Neural cell (in vitro differentiated cells): ENCODE measurements at regions not wholly inside any gene's neighbourhood (a gene's known extent, or its start where the extent isn't known, plus 50 kb on each side); places are given as distances from the start of the nearest gene placed in this dataset.
"Not testable (repeated sequence)": the region's sequence is repeated elsewhere in the genome, so short reads cannot be mapped to it uniquely, and the experiment has no call there.

ENCODE experiments used
- H2AFZ ChIP-seq: fragments of 200-600, 300-800 bp; sonication (generic), shearing (Covaris generic); 2 replicates; pipeline ENCODE4 v1.6.0; 2014; ENCODE audit warnings: low read depth, mild to moderate bottlenecking, antibody characterized with exemption, low read length, moderate library complexity
- H3F3A ChIP-seq: fragments of 200-600 bp; shearing (Covaris generic); 2 replicates; pipeline ENCODE4 v1.6.1; 2016; ENCODE audit warnings: mild to moderate bottlenecking, moderate library complexity, mixed read lengths, antibody characterized with exemption, low read length; ENCODE audit not compliant: insufficient read depth, poor library complexity, severe bottlenecking
- H3K27ac ChIP-seq: fragments of 200-600, 300-800 bp; sonication (generic), shearing (Covaris generic); 2 replicates; pipeline ENCODE4 v1.5.1; 2014; ENCODE audit warnings: mild to moderate bottlenecking, low read length, moderate library complexity
- H3K27me3 ChIP-seq: fragments of 300-800, 200-600 bp; sonication (generic), shearing (Covaris generic); 2 replicates; pipeline ENCODE4 v1.6.0; 2014; ENCODE audit warnings: mild to moderate bottlenecking, low read depth, low read length, moderate library complexity; ENCODE audit not compliant: insufficient read depth
- H3K36me3 ChIP-seq: fragments of 300-800, 200-600 bp; sonication (generic), shearing (Covaris generic); 2 replicates; pipeline ENCODE4 v1.5.1; 2014; ENCODE audit warnings: mild to moderate bottlenecking, antibody characterized with exemption, low read length, moderate library complexity; ENCODE audit not compliant: insufficient read depth
- H3K4me2 ChIP-seq: fragments of 300-800, 200-600 bp; sonication (generic), shearing (Covaris generic); 2 replicates; pipeline ENCODE4 v1.6.0; 2014; ENCODE audit warnings: mild to moderate bottlenecking, low read length
- H3K4me3 ChIP-seq: fragments of 300-800, 200-600 bp; sonication (generic), shearing (Covaris generic); 2 replicates; pipeline ENCODE4 v1.5.1; 2014; ENCODE audit warnings: mild to moderate bottlenecking, low read length, moderate library complexity
- H3K79me2 ChIP-seq: fragments of 200-600 bp; shearing (Covaris generic); replicated peaks from 2 replicates; pipeline ENCODE4 v1.6.0; 2014; ENCODE audit warnings: mild to moderate bottlenecking, low read length, moderate library complexity; ENCODE audit not compliant: insufficient read depth
- H3K9ac ChIP-seq: fragments of 300-800, 200-600 bp; sonication (generic), shearing (Covaris generic); 2 replicates; pipeline ENCODE4 v1.6.1; 2016; ENCODE audit warnings: mild to moderate bottlenecking, low read length, mixed read lengths
- H3K9me2 ChIP-seq: fragments of 200-600 bp; shearing (Covaris generic); 2 replicates; pipeline ENCODE4 v1.6.1; 2016; ENCODE audit warnings: mild to moderate bottlenecking, low read length, mixed read lengths; ENCODE audit not compliant: insufficient read depth
- H3K9me3 ChIP-seq: fragments of 200-600, 300-800 bp; sonication (generic), shearing (Covaris generic); 2 replicates; pipeline ENCODE4 v1.6.1; 2016; ENCODE audit warnings: mild to moderate bottlenecking, mixed run types, low read length, moderate library complexity, mixed read lengths
- H4K20me1 ChIP-seq: fragments of 200-600 bp; shearing (Covaris generic); 2 replicates; pipeline ENCODE4 v1.6.1; 2016; ENCODE audit warnings: mild to moderate bottlenecking, mixed run types; ENCODE audit not compliant: insufficient read depth
- EP300 ChIP-seq: fragments of 450-650 bp; conservative IDR thresholded peaks from 2 replicates; pipeline ENCODE4 v1.6.1; 2014; ENCODE audit warnings: antibody characterized with exemption, mild to moderate bottlenecking, moderate library complexity; ENCODE audit not compliant: poor library complexity, severe bottlenecking
- EZH2 ChIP-seq: fragments of 200-600, 300-800 bp; shearing (Covaris generic), sonication (generic); IDR thresholded peaks from 2 replicates; pipeline ENCODE4 v1.6.1; 2014; ENCODE audit warnings: antibody characterized with exemption, low read length, borderline replicate concordance, mild to moderate bottlenecking; ENCODE audit not compliant: insufficient read depth, poor library complexity, severe bottlenecking
- MXI1 ChIP-seq: fragments of 450-650 bp; conservative IDR thresholded peaks from 2 replicates; pipeline ENCODE4 v1.6.1; 2014; ENCODE audit warnings: antibody characterized with exemption, mild to moderate bottlenecking; ENCODE audit not compliant: poor library complexity, severe bottlenecking
- POLR2AphosphoS5 ChIP-seq: IDR thresholded peaks from 2 replicates; pipeline ENCODE4 v1.6.1; 2012
- RAD21 ChIP-seq: fragments of 450-650 bp; conservative IDR thresholded peaks from 2 replicates; pipeline ENCODE4 v1.6.1; 2014; ENCODE audit warnings: antibody characterized with exemption, mild to moderate bottlenecking, moderate library complexity
- SMC3 ChIP-seq: fragments of 450-650 bp; conservative IDR thresholded peaks from 2 replicates; pipeline ENCODE4 v1.6.1; 2014; ENCODE audit warnings: antibody characterized with exemption, mild to moderate bottlenecking, moderate library complexity; ENCODE audit not compliant: poor library complexity
- TAF1 ChIP-seq: IDR thresholded peaks from 2 replicates; pipeline ENCODE4 v1.6.1; 2012; ENCODE audit warnings: low read depth
- TF ChIP-seq, protein P1 (sequence below): fragments of 450-650 bp; IDR thresholded peaks from 2 replicates; pipeline ENCODE4 v1.5.1; 2014; ENCODE audit warnings: antibody characterized with exemption, mild to moderate bottlenecking, moderate library complexity; ENCODE audit not compliant: poor library complexity, severe bottlenecking
- TF ChIP-seq, protein P2 (sequence below): IDR thresholded peaks from 2 replicates; pipeline ENCODE4 v1.6.1; 2012; ENCODE audit warnings: borderline replicate concordance

GRCh38 chr5:99169309-99169708 lies 240.5 kb upstream of the CHD1 start:
- Histone ChIP-seq H4K20me1 (no peaks in the 10 kb centered on the region), H3F3A (no peaks in the 10 kb centered on the region), H3K4me2 (no peak overlapping the region), H3K79me2 (no peaks in the 10 kb centered on the region), H3K4me3 (no peak overlapping the region), H3K9ac (no peak overlapping the region), H3K9me3 (no peaks in the 10 kb centered on the region), H3K27me3 (no peaks in the 10 kb centered on the region), H3K27ac (no peak overlapping the region), H3K36me3 (no peaks in the 10 kb centered on the region), H2AFZ (no peak overlapping the region), H3K9me2 (no peaks in the 10 kb centered on the region)
- TF ChIP-seq MXI1: no peak
- no peak for TF ChIP-seq POLR2AphosphoS5
- TF ChIP-seq EZH2: no peak
- TF ChIP-seq, protein P1, sequence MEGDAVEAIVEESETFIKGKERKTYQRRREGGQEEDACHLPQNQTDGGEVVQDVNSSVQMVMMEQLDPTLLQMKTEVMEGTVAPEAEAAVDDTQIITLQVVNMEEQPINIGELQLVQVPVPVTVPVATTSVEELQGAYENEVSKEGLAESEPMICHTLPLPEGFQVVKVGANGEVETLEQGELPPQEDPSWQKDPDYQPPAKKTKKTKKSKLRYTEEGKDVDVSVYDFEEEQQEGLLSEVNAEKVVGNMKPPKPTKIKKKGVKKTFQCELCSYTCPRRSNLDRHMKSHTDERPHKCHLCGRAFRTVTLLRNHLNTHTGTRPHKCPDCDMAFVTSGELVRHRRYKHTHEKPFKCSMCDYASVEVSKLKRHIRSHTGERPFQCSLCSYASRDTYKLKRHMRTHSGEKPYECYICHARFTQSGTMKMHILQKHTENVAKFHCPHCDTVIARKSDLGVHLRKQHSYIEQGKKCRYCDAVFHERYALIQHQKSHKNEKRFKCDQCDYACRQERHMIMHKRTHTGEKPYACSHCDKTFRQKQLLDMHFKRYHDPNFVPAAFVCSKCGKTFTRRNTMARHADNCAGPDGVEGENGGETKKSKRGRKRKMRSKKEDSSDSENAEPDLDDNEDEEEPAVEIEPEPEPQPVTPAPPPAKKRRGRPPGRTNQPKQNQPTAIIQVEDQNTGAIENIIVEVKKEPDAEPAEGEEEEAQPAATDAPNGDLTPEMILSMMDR: peak; percentile 61
- peak; percentile 13 for TF ChIP-seq EP300
- TF ChIP-seq RAD21: peak; percentile 70
- TF ChIP-seq, protein P2, sequence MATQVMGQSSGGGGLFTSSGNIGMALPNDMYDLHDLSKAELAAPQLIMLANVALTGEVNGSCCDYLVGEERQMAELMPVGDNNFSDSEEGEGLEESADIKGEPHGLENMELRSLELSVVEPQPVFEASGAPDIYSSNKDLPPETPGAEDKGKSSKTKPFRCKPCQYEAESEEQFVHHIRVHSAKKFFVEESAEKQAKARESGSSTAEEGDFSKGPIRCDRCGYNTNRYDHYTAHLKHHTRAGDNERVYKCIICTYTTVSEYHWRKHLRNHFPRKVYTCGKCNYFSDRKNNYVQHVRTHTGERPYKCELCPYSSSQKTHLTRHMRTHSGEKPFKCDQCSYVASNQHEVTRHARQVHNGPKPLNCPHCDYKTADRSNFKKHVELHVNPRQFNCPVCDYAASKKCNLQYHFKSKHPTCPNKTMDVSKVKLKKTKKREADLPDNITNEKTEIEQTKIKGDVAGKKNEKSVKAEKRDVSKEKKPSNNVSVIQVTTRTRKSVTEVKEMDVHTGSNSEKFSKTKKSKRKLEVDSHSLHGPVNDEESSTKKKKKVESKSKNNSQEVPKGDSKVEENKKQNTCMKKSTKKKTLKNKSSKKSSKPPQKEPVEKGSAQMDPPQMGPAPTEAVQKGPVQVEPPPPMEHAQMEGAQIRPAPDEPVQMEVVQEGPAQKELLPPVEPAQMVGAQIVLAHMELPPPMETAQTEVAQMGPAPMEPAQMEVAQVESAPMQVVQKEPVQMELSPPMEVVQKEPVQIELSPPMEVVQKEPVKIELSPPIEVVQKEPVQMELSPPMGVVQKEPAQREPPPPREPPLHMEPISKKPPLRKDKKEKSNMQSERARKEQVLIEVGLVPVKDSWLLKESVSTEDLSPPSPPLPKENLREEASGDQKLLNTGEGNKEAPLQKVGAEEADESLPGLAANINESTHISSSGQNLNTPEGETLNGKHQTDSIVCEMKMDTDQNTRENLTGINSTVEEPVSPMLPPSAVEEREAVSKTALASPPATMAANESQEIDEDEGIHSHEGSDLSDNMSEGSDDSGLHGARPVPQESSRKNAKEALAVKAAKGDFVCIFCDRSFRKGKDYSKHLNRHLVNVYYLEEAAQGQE: no peak
- TF ChIP-seq SMC3: peak; percentile 60
- no peak for TF ChIP-seq TAF1

- not testable (repeated sequence) for H3K27me3 ChIP-seq, H3K9ac ChIP-seq, H3K4me3 ChIP-seq, H3K27ac ChIP-seq, H2AFZ ChIP-seq, H3K79me2 ChIP-seq, H3K9me3 ChIP-seq, H3K9me2 ChIP-seq, H4K20me1 ChIP-seq, H3K36me3 ChIP-seq, H3F3A ChIP-seq, H3K4me2 ChIP-seq
These were observed 232.7 kb upstream of the CHD1 start for GRCh38 chr5:99161538-99161937.

DNA sequence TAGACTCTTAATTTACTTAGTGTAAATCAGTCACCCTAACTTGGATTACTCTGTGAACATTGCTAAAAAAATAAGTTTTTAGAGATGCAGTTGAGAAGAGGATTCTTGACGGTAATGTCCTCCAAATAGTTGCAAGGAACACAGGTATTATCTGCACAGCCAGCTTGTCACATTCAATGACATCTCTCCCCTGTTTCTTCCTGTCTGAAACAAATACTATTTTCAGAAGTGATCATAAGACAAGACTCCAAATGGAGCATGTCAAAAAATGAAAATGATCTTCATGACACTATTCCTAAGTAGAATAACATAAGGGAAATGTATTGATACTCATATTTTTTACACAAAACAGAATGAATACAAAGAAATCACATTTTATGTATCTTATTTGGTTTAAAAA lies 227.9 kb upstream of the CHD1 start:
- H3K27me3 ChIP-seq: no peaks in the 10 kb centered on the region
- H3K9me2 ChIP-seq: no peaks in the 10 kb centered on the region
- H3K36me3 ChIP-seq: no peaks in the 10 kb centered on the region
- no peak overlapping the region for H3K27ac ChIP-seq
- no peaks in the 10 kb centered on the region for H3K79me2 ChIP-seq
- H3K9ac ChIP-seq: no peak overlapping the region
- H2AFZ ChIP-seq: no peak overlapping the region
- no peak overlapping the region for H3K4me2 ChIP-seq
- H3K4me3 ChIP-seq: no peak overlapping the region
- no peaks in the 10 kb centered on the region for H3F3A ChIP-seq
- TF ChIP-seq, protein P1: no peak
- TF ChIP-seq MXI1: no peak
- TF ChIP-seq, protein P2: peak; percentile 83
- peak; percentile 82 for TF ChIP-seq EP300
- TF ChIP-seq POLR2AphosphoS5: peak; percentile 32
- H3K9me3 ChIP-seq: no peaks in the 10 kb centered on the region
- H4K20me1 ChIP-seq: no peaks in the 10 kb centered on the region
